H9 (cell line): ENCODE measurements at regions not wholly inside any gene's neighbourhood (a gene's known extent, or its start where the extent isn't known, plus 50 kb on each side); places are given as distances from the start of the nearest gene placed in this dataset.

Source experiments
- DNase-seq: peaks from one replicate; pipeline ENCODE4 v3.0.0-alpha.2; 2017
- H2AFZ ChIP-seq: one replicate; pipeline ENCODE4 v1.6.1; 2013; ENCODE audit warnings: mild to moderate bottlenecking, low read length, control low read depth, moderate library complexity
- H2AK5ac ChIP-seq: 2 replicates; pipeline ENCODE4 v1.6.1; 2013; ENCODE audit warnings: low read length, control low read depth, mixed read lengths; ENCODE audit not compliant: insufficient read length
- H2BK120ac ChIP-seq: one replicate; pipeline ENCODE4 v1.6.1; 2013; ENCODE audit warnings: low read depth, mild to moderate bottlenecking, low read length, control low read depth, inconsistent platforms; ENCODE audit not compliant: poor library complexity, severe bottlenecking
- H2BK12ac ChIP-seq: 2 replicates; pipeline ENCODE4 v1.6.1; 2013; ENCODE audit warnings: low read length, control low read depth, mixed read lengths, low read depth; ENCODE audit not compliant: insufficient read length
- H2BK15ac ChIP-seq: 2 replicates; pipeline ENCODE4 v1.6.1; 2013; ENCODE audit warnings: low read depth, low read length, control low read depth
- H2BK20ac ChIP-seq: one replicate; pipeline ENCODE4 v1.6.1; 2013; ENCODE audit warnings: low read depth, mild to moderate bottlenecking, low read length, control low read depth, inconsistent platforms; ENCODE audit not compliant: poor library complexity, severe bottlenecking
- H2BK5ac ChIP-seq: 2 replicates; pipeline ENCODE4 v1.6.1; 2013; ENCODE audit warnings: low read length, control low read depth, mixed read lengths; ENCODE audit not compliant: insufficient read length
- H3K14ac ChIP-seq: 2 replicates; pipeline ENCODE4 v1.6.1; 2013; ENCODE audit warnings: low read length, control low read depth; ENCODE audit not compliant: insufficient read depth
- H3K18ac ChIP-seq: 2 replicates; pipeline ENCODE4 v1.6.1; 2013; ENCODE audit warnings: low read depth, mild to moderate bottlenecking, mixed read lengths, low read length, control low read depth; ENCODE audit not compliant: insufficient read length
- H3K23ac ChIP-seq: 2 replicates; pipeline ENCODE4 v1.6.1; 2013; ENCODE audit warnings: low read length, control low read depth, mixed read lengths, low read depth; ENCODE audit not compliant: insufficient read length
- H3K23me2 ChIP-seq: 2 replicates; pipeline ENCODE4 v1.6.1; 2013; ENCODE audit warnings: low read depth, mild to moderate bottlenecking, mixed read lengths, low read length, control low read depth; ENCODE audit not compliant: insufficient read length, poor library complexity, severe bottlenecking
- H3K27ac ChIP-seq: 2 replicates; pipeline ENCODE4 v1.5.1; 2013; ENCODE audit warnings: low read length, control low read depth, mixed read lengths, low read depth; ENCODE audit not compliant: insufficient read length
- H3K27me3 ChIP-seq: 2 replicates; pipeline ENCODE4 v1.6.1; 2013; ENCODE audit warnings: low read length, control low read depth, inconsistent platforms; ENCODE audit not compliant: insufficient read depth
- H3K4ac ChIP-seq: 2 replicates; pipeline ENCODE4 v1.6.1; 2013; ENCODE audit warnings: low read depth, mild to moderate bottlenecking, control low read depth, inconsistent platforms, low read length, moderate library complexity
- H3K4me1 ChIP-seq: 2 replicates; pipeline ENCODE4 v1.6.1; 2013; ENCODE audit warnings: low read length, control low read depth, inconsistent platforms; ENCODE audit not compliant: insufficient read depth
- H3K4me2 ChIP-seq: 2 replicates; pipeline ENCODE4 v1.6.1; 2013; ENCODE audit warnings: low read length, control low read depth, mixed read lengths; ENCODE audit not compliant: insufficient read length, insufficient read depth
- H3K56ac ChIP-seq: 2 replicates; pipeline ENCODE4 v1.6.1; 2013; ENCODE audit warnings: low read depth, mild to moderate bottlenecking, mixed read lengths, low read length, control low read depth; ENCODE audit not compliant: insufficient read length
- H3K79me1 ChIP-seq: 2 replicates; pipeline ENCODE4 v1.6.1; 2013; ENCODE audit warnings: low read depth, mild to moderate bottlenecking, moderate library complexity, low read length, control low read depth, inconsistent platforms; ENCODE audit not compliant: insufficient read depth, poor library complexity, severe bottlenecking
- H3K79me2 ChIP-seq: 2 replicates; pipeline ENCODE4 v1.6.1; 2013; ENCODE audit warnings: low read length, control low read depth, inconsistent platforms; ENCODE audit not compliant: insufficient read depth
- H3K9ac ChIP-seq: 2 replicates; pipeline ENCODE4 v1.6.1; 2013; ENCODE audit warnings: low read length, control low read depth, mixed read lengths; ENCODE audit not compliant: insufficient read length; ENCODE audit errors: extremely low read depth
- H3K9me3 ChIP-seq: one replicate; pipeline ENCODE4 v1.6.1; 2013; ENCODE audit warnings: low read depth, low read length, inconsistent platforms; ENCODE audit not compliant: control insufficient read depth
- H3T11ph ChIP-seq: one replicate; pipeline ENCODE4 v1.6.1; 2013; ENCODE audit warnings: mild to moderate bottlenecking, low read length, control low read depth, inconsistent platforms
- H4K20me1 ChIP-seq: one replicate; pipeline ENCODE4 v1.6.1; 2013; ENCODE audit not compliant: control insufficient read depth, insufficient read length, insufficient read depth
- H4K5ac ChIP-seq: 2 replicates; pipeline ENCODE4 v1.6.1; 2013; ENCODE audit warnings: low read depth, mild to moderate bottlenecking, mixed read lengths, low read length, control low read depth; ENCODE audit not compliant: insufficient read length
- H4K8ac ChIP-seq: replicated peaks from 2 replicates; pipeline ENCODE4 v1.6.1; 2013; ENCODE audit warnings: low read length, control low read depth, mixed read lengths, low read depth; ENCODE audit not compliant: insufficient read length
- H4K91ac ChIP-seq: 2 replicates; pipeline ENCODE4 v1.6.1; 2013; ENCODE audit warnings: low read depth, mild to moderate bottlenecking, moderate library complexity, mixed read lengths, low read length, control low read depth; ENCODE audit not compliant: insufficient read length
- H3K27ac Mint-ChIP-seq, 3 experiments: 2 replicates in 2 of 3; 3 replicates in 1 of 3; pipeline ENCODE4 v1.8.0; 2020 to 2021; ENCODE audit warnings: mixed read lengths in 3 of 3, mild to moderate bottlenecking in 1 of 3, moderate library complexity in 1 of 3
- H3K27me3 Mint-ChIP-seq: 2 replicates; pipeline ENCODE4 v1.8.0; 2021; ENCODE audit warnings: low read depth, mild to moderate bottlenecking, moderate library complexity, mixed read lengths
- H3K36me3 Mint-ChIP-seq, 3 experiments: 2 replicates in 2 of 3; 3 replicates in 1 of 3; pipeline ENCODE4 v1.8.0; 2020 to 2021; ENCODE audit warnings: low read depth in 3 of 3, mixed read lengths in 3 of 3; ENCODE audit not compliant: insufficient read depth in 1 of 3
- H3K4me1 Mint-ChIP-seq, 2 experiments: 2 replicates each; pipeline ENCODE4 v1.8.0; 2020; ENCODE audit warnings: mixed read lengths in 2 of 2
- H3K4me3 Mint-ChIP-seq, 2 experiments: 2 replicates in 1 of 2; 3 replicates in 1 of 2; pipeline ENCODE4 v1.8.0; 2020 to 2021; ENCODE audit warnings: mild to moderate bottlenecking in 2 of 2, mixed read lengths in 2 of 2, moderate library complexity in 1 of 2
- H3K9me3 Mint-ChIP-seq, 2 experiments: 2 replicates in 1 of 2; 3 replicates in 1 of 2; pipeline ENCODE4 v1.8.0; 2020; ENCODE audit warnings: mild to moderate bottlenecking in 2 of 2, mixed read lengths in 2 of 2, moderate library complexity in 1 of 2
- WGBS: extraction: QIAGEN DNeasy Blood & Tissue Kit; methylation state at CpG from one replicate; pipeline ENCODE4 v1.1.7; 2013; ENCODE audit warnings: missing lambda C conversion rate, low lambda C conversion rate, mixed read lengths; ENCODE audit not compliant: insufficient read length; ENCODE audit errors: extremely low coverage; 5-methylcytosine and 5-hydroxymethylcytosine counted together
- TF ChIP-seq, protein P1 (sequence below): fragments of 200-600 bp; sonication (generic); conservative IDR thresholded peaks from 3 replicates; pipeline ENCODE4 v1.8.0; 2021; ENCODE audit warnings: antibody characterized with exemption, mild to moderate bottlenecking

DNA sequence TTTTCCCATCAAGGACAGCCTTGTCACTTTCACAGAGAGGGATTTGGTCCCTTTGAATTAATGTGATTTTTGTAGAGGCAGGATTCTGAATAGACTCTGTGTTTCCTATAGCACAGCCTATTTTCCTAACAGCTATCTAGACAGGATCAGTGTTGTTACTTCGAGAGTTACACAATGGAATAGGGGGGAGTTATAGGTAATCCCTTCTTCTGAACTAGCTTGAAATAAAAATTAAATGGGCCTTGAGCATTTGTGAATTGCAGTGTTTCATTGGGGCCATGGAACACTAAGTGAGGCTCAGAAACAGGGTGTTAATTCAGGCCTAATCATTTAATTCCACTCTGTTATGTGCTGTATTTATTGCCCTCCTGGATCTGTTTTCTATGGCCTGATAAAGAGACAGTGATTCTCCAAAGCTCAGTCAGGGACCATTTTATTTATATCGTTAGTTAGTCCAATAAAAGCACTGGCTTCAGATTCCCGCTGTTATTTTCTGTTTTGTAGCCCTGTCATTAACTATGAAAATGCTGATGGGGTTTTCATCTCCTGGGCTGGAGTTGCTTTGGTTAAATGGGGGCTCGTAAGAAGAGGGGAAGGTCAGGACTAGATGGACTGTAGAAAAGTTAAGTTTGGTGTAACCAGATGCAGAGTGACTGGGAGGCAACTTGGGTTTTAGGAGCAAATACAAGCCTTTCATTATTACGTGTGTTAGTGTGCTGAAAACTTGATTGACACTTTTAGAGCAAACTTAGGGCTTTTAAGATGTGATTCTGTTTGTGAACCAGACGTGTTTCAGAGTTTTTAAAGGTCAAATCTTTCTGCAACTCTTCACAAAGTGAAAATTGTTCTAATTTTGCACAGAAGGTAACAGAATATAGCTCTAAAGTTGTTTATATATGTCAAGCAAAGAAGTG, 461.0 kb upstream of the HNRNPA3 start:
- Histone ChIP-seq H2AK5ac (no peak overlapping the region), H3K79me1 (no peaks in the 10 kb centered on the region), H3K9me3 (no peaks in the 10 kb centered on the region), H3K18ac (no peak overlapping the region), H3K4me2 (no peak overlapping the region), H3K23ac (no peak overlapping the region), H3K4ac (no peak overlapping the region), H3K27ac (no peak overlapping the region), H4K91ac (no peak overlapping the region), H4K20me1 (no peaks in the 10 kb centered on the region), H2BK120ac (no peak overlapping the region), H2BK5ac (no peak overlapping the region), H4K5ac (no peak overlapping the region), H3K9ac (no peak overlapping the region), H3K23me2 (no peaks in the 10 kb centered on the region), H2BK20ac (no peak overlapping the region), H3K56ac (no peak overlapping the region), H3K79me2 (no peaks in the 10 kb centered on the region), H4K8ac (no peak overlapping the region), H2AFZ (no peak overlapping the region), H3K4me1 (peaks cover 5% of the 10 kb centered on the region; the same call in 1 of the 2 replicates), H2BK15ac (no peak overlapping the region), H3K27me3 (no peaks in the 10 kb centered on the region), H3T11ph (no peak overlapping the region), H2BK12ac (no peak overlapping the region), H3K14ac (no peak overlapping the region)
- Mint-ChIP-seq H3K27me3 (no peaks in the 10 kb centered on the region), H3K27ac (no peak overlapping the region; a peak in 1 of 7 replicates), H3K36me3 (no peaks in the 10 kb centered on the region), H3K9me3 (no peaks in the 10 kb centered on the region), H3K4me3 (no peak overlapping the region), H3K4me1 (peaks cover 46% of the 10 kb centered on the region in 2 experiments)
- DNase-seq: no peak
- TF ChIP-seq, protein P1, sequence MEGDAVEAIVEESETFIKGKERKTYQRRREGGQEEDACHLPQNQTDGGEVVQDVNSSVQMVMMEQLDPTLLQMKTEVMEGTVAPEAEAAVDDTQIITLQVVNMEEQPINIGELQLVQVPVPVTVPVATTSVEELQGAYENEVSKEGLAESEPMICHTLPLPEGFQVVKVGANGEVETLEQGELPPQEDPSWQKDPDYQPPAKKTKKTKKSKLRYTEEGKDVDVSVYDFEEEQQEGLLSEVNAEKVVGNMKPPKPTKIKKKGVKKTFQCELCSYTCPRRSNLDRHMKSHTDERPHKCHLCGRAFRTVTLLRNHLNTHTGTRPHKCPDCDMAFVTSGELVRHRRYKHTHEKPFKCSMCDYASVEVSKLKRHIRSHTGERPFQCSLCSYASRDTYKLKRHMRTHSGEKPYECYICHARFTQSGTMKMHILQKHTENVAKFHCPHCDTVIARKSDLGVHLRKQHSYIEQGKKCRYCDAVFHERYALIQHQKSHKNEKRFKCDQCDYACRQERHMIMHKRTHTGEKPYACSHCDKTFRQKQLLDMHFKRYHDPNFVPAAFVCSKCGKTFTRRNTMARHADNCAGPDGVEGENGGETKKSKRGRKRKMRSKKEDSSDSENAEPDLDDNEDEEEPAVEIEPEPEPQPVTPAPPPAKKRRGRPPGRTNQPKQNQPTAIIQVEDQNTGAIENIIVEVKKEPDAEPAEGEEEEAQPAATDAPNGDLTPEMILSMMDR: no peak
- no CpG with 5 or more reads among the region's 6 CpGs for WGBS
